ENCODE measurements at regions not wholly inside any gene's neighbourhood (a gene's known extent, or its start where the extent isn't known, plus 50 kb on each side); places are given as distances from the start of the nearest gene placed in this dataset.
A peak's percentile ranks its signal among the peaks of the same experiment; 100 is the strongest.

- TF ChIP-seq CTCF (IDR thresholded peaks at IDR 0.05; ENCODE audit: borderline replicate concordance): no peak
- Histone ChIP-seq H3K27me3 (ENCODE audit: low read depth) (peaks cover 13% of the 10 kb centered on the region), H3K36me3 (no peaks in the 10 kb centered on the region), H3K27ac (replicated peaks) (no peak overlapping the region), H3K4me3 (no peak overlapping the region), H3K4me1 (no peaks in the 10 kb centered on the region), H3K9me3 (replicated peaks) (no peaks in the 10 kb centered on the region)
- intact Hi-C loops (cut with micrococcal nuclease): no loop called here
- no peak for DNase-seq
Observed at GRCh38 chr2:220070349-220070748, 442.9 kb downstream of the SLC4A3 start.

GRCh38 chr2:220071696-220072095 lies 444.3 kb downstream of the SLC4A3 start:
- H3K36me3 ChIP-seq: no peaks in the 10 kb centered on the region
- TF ChIP-seq CTCF (IDR thresholded peaks at IDR 0.05; ENCODE audit: borderline replicate concordance): no peak
- intact Hi-C loops (cut with micrococcal nuclease): no loop called here
- H3K9me3 ChIP-seq (replicated peaks): no peaks in the 10 kb centered on the region
- DNase-seq: no peak
- H3K27ac ChIP-seq (replicated peaks): no peak overlapping the region
- no peaks in the 10 kb centered on the region for H3K4me1 ChIP-seq
- no peak overlapping the region for H3K4me3 ChIP-seq
- H3K27me3 ChIP-seq (ENCODE audit: low read depth): peaks cover 16% of the 10 kb centered on the region

DNA sequence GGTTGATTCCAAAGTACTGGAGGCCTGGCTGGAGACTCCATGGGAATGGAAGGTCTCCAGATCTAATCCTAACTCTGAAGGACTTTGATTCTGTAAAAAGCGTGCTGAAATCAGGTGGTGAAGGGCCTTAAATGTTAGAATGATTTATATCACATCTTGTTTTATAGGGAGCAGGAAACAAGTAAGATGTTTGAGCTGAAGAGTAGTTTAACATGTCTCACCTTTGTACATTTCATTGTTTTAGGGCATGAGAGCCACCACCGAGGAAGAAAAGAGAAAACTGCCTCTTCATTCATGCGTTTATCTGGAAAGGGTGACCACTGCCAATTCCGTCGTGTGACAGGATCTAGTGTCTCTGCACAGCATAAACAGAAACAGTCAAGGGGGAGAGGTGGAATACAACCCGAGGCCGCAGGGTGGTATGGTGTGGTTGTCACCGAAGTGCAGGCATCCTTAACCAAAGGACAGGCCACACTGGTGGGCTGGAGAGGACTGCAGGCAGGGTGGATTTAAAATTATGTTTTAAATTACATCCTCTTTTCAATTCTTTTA lies 445.3 kb downstream of the SLC4A3 start:
- intact Hi-C loops (cut with micrococcal nuclease): no loop called here
- peaks cover 23% of the 10 kb centered on the region for H3K27me3 ChIP-seq (ENCODE audit: low read depth)
- DNase-seq: no peak
- H3K4me1 ChIP-seq: no peaks in the 10 kb centered on the region
- no peak overlapping the region for H3K4me3 ChIP-seq
- no peak for TF ChIP-seq CTCF (IDR thresholded peaks at IDR 0.05; ENCODE audit: borderline replicate concordance)
- no peaks in the 10 kb centered on the region for H3K36me3 ChIP-seq
- no peak overlapping the region for H3K27ac ChIP-seq (replicated peaks)
- H3K9me3 ChIP-seq (replicated peaks): no peaks in the 10 kb centered on the region

DNA sequence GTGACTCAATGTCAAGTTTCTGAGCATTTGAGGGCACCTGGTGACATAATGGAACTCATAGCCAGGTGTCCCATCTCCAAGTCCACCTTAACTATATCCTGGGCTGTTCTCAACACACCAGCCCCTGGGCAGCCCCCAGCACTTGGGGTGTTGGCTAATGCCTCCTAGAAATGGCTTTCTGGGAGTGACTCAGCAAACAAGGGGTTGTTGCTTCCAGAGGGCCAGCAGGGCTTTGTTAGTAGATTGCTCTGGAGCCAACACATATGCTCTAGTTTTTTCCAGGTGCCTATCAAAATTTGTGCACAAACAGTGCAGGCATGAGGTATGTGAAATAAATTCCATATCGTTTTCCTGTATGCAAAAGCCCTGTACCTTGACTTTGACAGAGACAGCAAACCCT lies 448.4 kb downstream of the SLC4A3 start:
- TF ChIP-seq CTCF (IDR thresholded peaks at IDR 0.05; ENCODE audit: borderline replicate concordance): no peak
- no peaks in the 10 kb centered on the region for H3K36me3 ChIP-seq

GRCh38 chr2:220076734-220077133 lies 449.3 kb downstream of the SLC4A3 start:
- Histone ChIP-seq H3K4me1 (peaks cover 4% of the 10 kb centered on the region), H3K27me3 (ENCODE audit: low read depth) (peaks cover 40% of the 10 kb centered on the region), H3K9me3 (replicated peaks) (no peaks in the 10 kb centered on the region), H3K27ac (replicated peaks) (peak overlapping the region; percentile 48), H3K4me3 (no peak overlapping the region), H3K36me3 (no peaks in the 10 kb centered on the region)
- peak; percentile 39 for TF ChIP-seq CTCF (IDR thresholded peaks at IDR 0.05; ENCODE audit: borderline replicate concordance)
- intact Hi-C loops (cut with micrococcal nuclease): no loop called here
- no peak for DNase-seq

More for the DNA sequence above, 448.4 kb downstream of the SLC4A3 start:
- no peak overlapping the region for H3K27ac ChIP-seq (replicated peaks)
- peaks cover 4% of the 10 kb centered on the region for H3K4me1 ChIP-seq
- H3K27me3 ChIP-seq (ENCODE audit: low read depth): peaks cover 36% of the 10 kb centered on the region
- H3K4me3 ChIP-seq: no peak overlapping the region
- no peaks in the 10 kb centered on the region for H3K9me3 ChIP-seq (replicated peaks)
- intact Hi-C loops (cut with micrococcal nuclease): no loop called here
- no peak for DNase-seq
